ENCODE measurements at regions not wholly inside any gene's neighbourhood (a gene's known extent, or its start where the extent isn't known, plus 50 kb on each side); places are given as distances from the start of the nearest gene placed in this dataset.

DNA sequence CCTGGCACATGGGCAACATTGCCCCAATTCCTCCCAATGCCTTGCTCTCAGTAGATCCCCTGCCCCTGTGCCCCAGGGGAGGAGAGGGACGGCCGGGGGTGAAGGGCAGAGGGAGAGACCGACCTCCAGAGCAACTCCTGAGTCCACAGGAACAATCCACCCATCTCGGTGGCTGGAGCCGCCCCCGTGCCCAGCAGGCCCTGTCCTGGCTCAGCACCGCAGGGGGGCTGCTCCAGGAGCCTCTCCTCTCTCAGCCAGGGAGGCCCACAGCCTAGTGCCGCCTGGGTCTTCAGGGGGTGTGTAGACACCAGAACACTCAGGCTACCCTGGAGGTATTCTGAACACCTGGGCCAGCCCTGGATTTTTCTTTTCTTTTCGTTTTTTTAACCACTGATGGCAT, 233.7 kb upstream of the SDK2 start:
- no peaks in the 10 kb centered on the region for H3F3A ChIP-seq (ENCODE audit: insufficient read depth, low read length)
- no peak overlapping the region for H2AFZ ChIP-seq (ENCODE audit: low read length)
- no peaks in the 10 kb centered on the region for H3K9me2 ChIP-seq (ENCODE audit: low read depth, low read length)
- H3K79me2 ChIP-seq (ENCODE audit: insufficient read depth, low read length), result no peaks in the 10 kb centered on the region
- H3K4me1 ChIP-seq (ENCODE audit: insufficient read depth, low read length, severe bottlenecking), result no peaks in the 10 kb centered on the region
- H3K27ac ChIP-seq (ENCODE audit: low read depth, low read length, poor library complexity, severe bottlenecking), result no peak overlapping the region
- no peaks in the 10 kb centered on the region for H3K9me3 ChIP-seq (ENCODE audit: low read length)
- H3K4me3 ChIP-seq (ENCODE audit: low read depth, low read length, poor library complexity, severe bottlenecking), result no peak overlapping the region
- no peak overlapping the region for H3K9ac ChIP-seq (ENCODE audit: low read length)
- no peaks in the 10 kb centered on the region for H3K27me3 ChIP-seq (ENCODE audit: insufficient read depth, low read length)
- H4K20me1 ChIP-seq (ENCODE audit: insufficient read depth, low read length), result no peaks in the 10 kb centered on the region
- no peak overlapping the region for H3K4me2 ChIP-seq (ENCODE audit: low read length)
- no peaks in the 10 kb centered on the region for H3K36me3 ChIP-seq (ENCODE audit: insufficient read depth, low read length)
- TF ChIP-seq, protein P1, sequence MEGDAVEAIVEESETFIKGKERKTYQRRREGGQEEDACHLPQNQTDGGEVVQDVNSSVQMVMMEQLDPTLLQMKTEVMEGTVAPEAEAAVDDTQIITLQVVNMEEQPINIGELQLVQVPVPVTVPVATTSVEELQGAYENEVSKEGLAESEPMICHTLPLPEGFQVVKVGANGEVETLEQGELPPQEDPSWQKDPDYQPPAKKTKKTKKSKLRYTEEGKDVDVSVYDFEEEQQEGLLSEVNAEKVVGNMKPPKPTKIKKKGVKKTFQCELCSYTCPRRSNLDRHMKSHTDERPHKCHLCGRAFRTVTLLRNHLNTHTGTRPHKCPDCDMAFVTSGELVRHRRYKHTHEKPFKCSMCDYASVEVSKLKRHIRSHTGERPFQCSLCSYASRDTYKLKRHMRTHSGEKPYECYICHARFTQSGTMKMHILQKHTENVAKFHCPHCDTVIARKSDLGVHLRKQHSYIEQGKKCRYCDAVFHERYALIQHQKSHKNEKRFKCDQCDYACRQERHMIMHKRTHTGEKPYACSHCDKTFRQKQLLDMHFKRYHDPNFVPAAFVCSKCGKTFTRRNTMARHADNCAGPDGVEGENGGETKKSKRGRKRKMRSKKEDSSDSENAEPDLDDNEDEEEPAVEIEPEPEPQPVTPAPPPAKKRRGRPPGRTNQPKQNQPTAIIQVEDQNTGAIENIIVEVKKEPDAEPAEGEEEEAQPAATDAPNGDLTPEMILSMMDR (IDR thresholded peaks at IDR 0.05; ENCODE audit: low read length), result no peak
- TF ChIP-seq EZH2 (IDR thresholded peaks at IDR 0.05; ENCODE audit: borderline replicate concordance, low read length), result no peak

- Histone ChIP-seq H3K4me3 (ENCODE audit: low read depth, low read length, poor library complexity, severe bottlenecking) (no peak overlapping the region), H3F3A (ENCODE audit: insufficient read depth, low read length) (no peaks in the 10 kb centered on the region), H3K4me1 (ENCODE audit: insufficient read depth, low read length, severe bottlenecking) (no peaks in the 10 kb centered on the region), H3K9me2 (ENCODE audit: low read depth, low read length) (no peaks in the 10 kb centered on the region), H3K9ac (ENCODE audit: low read length) (no peak overlapping the region), H4K20me1 (ENCODE audit: insufficient read depth, low read length) (no peaks in the 10 kb centered on the region), H3K36me3 (ENCODE audit: insufficient read depth, low read length) (no peaks in the 10 kb centered on the region), H3K9me3 (ENCODE audit: low read length) (no peaks in the 10 kb centered on the region), H3K27me3 (ENCODE audit: insufficient read depth, low read length) (no peaks in the 10 kb centered on the region), H3K79me2 (ENCODE audit: insufficient read depth, low read length) (no peaks in the 10 kb centered on the region), H3K27ac (ENCODE audit: low read depth, low read length, poor library complexity, severe bottlenecking) (no peak overlapping the region), H3K4me2 (ENCODE audit: low read length) (no peak overlapping the region), H2AFZ (ENCODE audit: low read length) (no peak overlapping the region)
- TF ChIP-seq, protein P1 (IDR thresholded peaks at IDR 0.05; ENCODE audit: low read length), result no peak
- TF ChIP-seq EZH2 (IDR thresholded peaks at IDR 0.05; ENCODE audit: borderline replicate concordance, low read length), result no peak
Measured at GRCh38 chr17:73878923-73879322, 234.7 kb upstream of the SDK2 start.

GRCh38 chr17:73879987-73880386, 235.7 kb upstream of the SDK2 start:
- no peak overlapping the region for H3K9ac ChIP-seq (ENCODE audit: low read length)
- no peak for TF ChIP-seq EZH2 (IDR thresholded peaks at IDR 0.05; ENCODE audit: borderline replicate concordance, low read length)
- TF ChIP-seq, protein P1 (IDR thresholded peaks at IDR 0.05; ENCODE audit: low read length), result no peak
- H3K27ac ChIP-seq (ENCODE audit: low read depth, low read length, poor library complexity, severe bottlenecking), result no peak overlapping the region
- no peak overlapping the region for H2AFZ ChIP-seq (ENCODE audit: low read length)
- H3K4me1 ChIP-seq (ENCODE audit: insufficient read depth, low read length, severe bottlenecking), result no peaks in the 10 kb centered on the region
- H3K9me3 ChIP-seq (ENCODE audit: low read length), result no peaks in the 10 kb centered on the region
- no peaks in the 10 kb centered on the region for H3K79me2 ChIP-seq (ENCODE audit: insufficient read depth, low read length)
- no peak overlapping the region for H3K4me3 ChIP-seq (ENCODE audit: low read depth, low read length, poor library complexity, severe bottlenecking)
- no peak overlapping the region for H3K4me2 ChIP-seq (ENCODE audit: low read length)
- H3K36me3 ChIP-seq (ENCODE audit: insufficient read depth, low read length), result no peaks in the 10 kb centered on the region
- no peaks in the 10 kb centered on the region for H3K27me3 ChIP-seq (ENCODE audit: insufficient read depth, low read length)
- no peaks in the 10 kb centered on the region for H3F3A ChIP-seq (ENCODE audit: insufficient read depth, low read length)
- H3K9me2 ChIP-seq (ENCODE audit: low read depth, low read length), result no peaks in the 10 kb centered on the region
- no peaks in the 10 kb centered on the region for H4K20me1 ChIP-seq (ENCODE audit: insufficient read depth, low read length)

All from OCI-LY1 (cell line).